Hematopoietic multipotent progenitor cell treated with erythropoietin and hydrocortisone succinate and interleukin-3 and kit ligand, for 6 days (in vitro differentiated cells): ENCODE measurements at regions not wholly inside any gene's neighbourhood (a gene's known extent, or its start where the extent isn't known, plus 50 kb on each side); places are given as distances from the start of the nearest gene placed in this dataset.
"Not testable (repeated sequence)": the region's sequence is repeated elsewhere in the genome, so short reads cannot be mapped to it uniquely, and the experiment has no call there.

ENCODE experiments used
- DNase-seq: peaks from one replicate; pipeline ENCODE4 v3.0.0-alpha.2; 2015

DNA sequence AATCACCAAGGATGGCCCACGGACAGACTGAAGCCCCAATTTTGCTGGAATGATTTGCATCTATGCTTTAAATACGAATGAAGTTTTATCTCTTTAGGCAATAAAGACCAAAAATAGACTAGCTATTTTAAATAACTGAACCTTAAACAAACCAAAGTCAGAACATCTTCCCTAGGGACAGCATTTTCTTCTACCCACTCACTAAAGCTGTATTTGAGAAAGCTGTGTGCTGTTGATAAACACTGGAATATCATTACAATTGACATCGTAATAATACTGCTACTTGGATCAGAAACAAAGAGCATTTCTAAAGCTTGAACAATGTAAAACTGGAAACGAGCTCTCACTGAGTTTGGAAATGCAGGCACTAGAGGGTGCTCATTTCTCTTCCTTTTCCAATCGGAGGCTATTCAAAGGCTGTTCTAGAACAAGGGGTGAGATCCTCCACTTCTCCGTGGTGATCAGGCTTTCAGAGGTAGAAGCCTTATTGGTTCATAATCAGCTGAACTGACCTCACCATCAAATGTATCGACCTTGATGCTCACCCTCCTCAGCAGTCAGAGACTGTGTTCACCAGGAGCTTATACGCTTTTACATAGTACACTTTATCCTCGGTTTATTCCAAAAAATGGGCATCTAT, 225.3 kb upstream of the PRSS1 start:
- DNase-seq, result no peak

GRCh38 chr7:142522735-142523134, 226.5 kb upstream of the PRSS1 start:
- no peak for DNase-seq

DNA sequence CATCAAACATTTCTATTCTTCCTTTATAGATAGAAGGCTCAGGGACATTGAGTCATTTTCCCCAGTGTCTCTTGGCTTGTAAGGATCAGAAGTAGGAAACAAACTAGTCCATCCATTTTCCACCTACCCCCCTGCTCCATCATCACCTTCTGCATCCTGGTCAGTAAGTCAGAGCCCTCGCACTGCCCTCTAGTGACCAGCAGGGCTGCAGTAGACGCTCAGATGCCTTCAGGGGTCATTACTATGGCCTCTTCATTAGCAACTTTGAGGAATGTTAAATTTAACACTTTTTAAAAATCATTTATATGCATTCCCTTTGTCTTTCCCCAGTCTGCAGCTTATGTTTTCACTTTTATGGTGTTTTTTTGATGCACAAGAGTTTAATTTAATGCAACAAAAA, 228.4 kb upstream of the PRSS1 start:
- DNase-seq, result peak; percentile 58

GRCh38 chr7:142520455-142520854, 228.8 kb upstream of the PRSS1 start:
- peak; percentile 63 for DNase-seq

DNA sequence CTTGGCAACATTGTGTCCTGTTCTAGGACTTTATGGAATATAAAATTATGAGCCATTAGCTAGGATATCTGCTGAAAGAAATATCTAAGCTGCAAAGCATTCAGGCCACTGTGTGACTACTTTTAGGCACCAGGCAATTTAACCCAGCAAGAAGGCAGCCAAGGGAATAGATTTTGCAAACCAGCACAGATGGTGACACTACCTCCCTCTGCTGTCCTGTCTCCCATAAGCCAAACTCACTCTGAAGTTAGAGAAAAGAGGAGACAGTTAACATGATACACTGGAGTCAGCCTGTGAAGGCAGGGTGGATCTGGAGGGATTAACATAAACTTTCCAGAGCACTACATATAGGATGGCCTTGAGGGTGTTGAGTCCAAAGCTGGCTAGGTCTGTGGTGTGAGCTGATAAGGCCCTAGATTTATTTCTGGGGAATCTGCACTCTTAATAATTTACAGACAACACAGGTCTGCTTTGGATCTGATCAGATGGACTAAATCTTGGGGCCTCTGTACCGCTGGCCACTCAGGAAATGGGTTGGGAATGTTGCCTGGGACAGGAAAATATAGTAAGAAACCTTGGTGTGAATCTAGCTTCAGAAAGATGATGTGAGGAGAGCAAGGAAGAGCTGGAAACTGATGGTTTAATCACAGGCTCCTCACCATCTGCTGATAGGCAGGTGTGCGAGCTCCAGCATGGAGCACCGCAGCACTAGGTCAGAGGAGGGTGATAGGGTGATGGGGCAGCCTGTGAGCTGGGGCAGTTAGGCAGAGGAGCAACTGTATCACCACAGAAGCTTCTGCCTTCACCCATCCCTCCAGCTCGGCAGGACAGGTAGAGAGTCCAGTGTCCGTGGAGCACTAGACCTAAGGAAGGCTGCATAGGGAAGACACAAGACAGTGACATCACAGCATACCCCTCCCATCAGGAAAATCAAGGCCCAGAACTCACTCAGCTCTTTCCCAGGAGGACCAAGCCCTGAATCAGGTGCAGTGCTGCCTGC, 229.9 kb upstream of the PRSS1 start:
- DNase-seq, result peak; percentile 44

DNA sequence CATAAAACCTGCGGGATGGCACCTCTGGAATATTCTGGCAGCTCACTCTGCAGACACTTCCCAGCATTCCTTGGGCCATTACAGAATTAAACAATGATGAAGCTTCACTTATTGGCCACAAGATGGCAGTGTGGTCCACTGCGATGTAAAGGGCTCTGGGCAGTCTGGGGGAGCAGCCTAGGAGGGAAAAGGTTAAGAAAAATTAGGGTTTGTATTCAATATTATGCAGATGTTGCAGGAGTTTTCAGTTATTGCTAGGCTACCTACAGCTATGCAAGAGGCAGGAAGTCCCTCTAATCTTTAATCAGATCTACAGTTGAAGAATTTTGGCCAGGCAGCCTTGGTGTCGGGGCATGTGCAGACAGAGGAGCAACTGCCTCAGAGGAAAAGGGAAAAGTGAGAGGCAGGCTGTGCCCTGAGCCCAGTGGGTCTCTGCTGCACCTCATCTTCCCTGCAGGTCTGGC, 233.2 kb upstream of the PRSS1 start:
- peak; percentile 90 for DNase-seq

DNA sequence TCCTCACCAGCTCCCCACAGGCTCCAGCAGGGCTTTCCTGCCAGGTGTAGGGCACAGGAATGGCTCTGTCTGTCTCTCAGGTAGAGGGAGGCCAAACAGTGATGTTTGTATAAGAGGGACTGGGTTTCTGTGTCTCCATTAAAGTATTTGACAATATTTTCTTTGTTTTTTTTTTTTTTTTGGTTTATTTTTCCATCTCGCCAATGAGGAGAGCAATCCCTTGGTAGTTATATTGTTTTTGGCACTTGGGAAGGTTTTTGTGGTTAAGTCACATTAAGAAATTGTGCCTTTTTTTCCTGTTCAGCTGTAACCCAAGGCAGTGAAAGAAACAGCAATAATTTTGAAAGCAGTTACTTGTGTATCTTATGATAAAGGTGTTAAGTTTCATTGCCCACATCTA, 234.6 kb upstream of the PRSS1 start:
- not testable (repeated sequence) for DNase-seq

- DNase-seq, result no peak
Observed at GRCh38 chr7:142513178-142513955, 235.9 kb upstream of the PRSS1 start.

DNA sequence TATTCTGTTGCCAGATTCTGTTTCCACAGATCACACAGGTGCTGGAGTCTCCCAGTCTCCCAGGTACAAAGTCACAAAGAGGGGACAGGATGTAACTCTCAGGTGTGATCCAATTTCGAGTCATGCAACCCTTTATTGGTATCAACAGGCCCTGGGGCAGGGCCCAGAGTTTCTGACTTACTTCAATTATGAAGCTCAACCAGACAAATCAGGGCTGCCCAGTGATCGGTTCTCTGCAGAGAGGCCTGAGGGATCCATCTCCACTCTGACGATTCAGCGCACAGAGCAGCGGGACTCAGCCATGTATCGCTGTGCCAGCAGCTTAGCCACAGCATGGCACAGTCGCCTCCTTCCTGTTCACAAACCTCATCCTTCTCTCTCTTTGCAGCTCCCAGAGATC, 237.5 kb upstream of the PRSS1 start:
- no peak for DNase-seq

DNA sequence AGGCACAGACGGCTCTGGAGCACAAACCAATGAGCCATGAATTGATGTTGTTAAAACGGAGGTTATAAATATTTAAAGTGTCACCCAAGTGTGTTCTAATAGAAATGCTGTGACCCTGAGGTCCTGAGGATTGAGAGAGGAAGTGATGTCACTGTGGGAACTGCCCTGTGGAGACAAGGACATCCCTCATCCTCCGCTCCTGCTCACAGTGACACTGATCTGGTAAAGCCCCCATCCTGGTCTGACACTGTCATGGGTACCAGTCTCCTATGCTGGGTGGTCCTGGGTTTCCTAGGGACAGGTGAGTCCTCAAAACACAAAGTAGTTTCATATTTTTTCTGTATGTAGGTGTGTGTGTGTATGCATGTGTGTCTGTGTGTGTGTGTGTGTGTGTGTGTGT, 237.9 kb upstream of the PRSS1 start:
- DNase-seq, result no peak

DNA sequence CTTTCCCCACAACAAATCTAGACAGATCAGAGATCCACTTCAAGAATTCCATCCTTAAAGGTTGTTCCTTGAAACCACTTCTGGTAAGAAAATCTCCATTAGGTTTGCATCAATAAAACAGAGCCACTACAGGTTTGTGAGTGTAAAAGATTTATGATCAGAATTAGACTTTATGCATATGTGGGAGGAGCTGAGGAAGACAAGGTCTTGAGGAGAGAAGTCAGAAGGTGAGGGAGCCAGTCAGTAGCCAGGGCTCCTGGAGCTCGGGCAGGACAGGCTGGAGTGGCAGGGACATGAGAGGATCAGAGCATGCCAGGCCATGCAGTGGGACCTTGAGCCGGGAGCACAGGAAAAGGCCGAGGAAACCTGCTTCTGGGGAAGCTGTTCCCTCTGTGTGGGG, 240.0 kb upstream of the PRSS1 start:
- DNase-seq, result not testable (repeated sequence)

DNA sequence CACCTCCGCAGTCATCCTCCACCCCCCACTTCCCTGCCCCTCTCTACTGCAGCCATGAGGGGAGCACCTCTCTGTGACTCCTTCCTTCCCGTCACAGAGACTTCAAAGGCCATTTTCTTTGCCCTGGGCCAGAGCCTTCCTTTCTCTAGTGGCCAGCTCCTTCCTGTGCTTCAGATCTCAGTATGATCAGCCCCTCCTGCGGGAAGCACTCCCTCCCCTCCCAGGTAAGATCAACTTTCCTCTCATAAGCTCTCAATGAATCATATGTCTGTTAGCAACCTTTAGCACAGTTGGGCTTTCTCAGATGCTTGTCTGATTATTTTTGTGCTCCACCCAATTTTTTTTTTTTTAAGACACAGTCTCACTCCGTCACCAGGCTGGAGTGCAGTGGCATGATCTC, 241.0 kb upstream of the PRSS1 start:
- peak; percentile 52 for DNase-seq

DNA sequence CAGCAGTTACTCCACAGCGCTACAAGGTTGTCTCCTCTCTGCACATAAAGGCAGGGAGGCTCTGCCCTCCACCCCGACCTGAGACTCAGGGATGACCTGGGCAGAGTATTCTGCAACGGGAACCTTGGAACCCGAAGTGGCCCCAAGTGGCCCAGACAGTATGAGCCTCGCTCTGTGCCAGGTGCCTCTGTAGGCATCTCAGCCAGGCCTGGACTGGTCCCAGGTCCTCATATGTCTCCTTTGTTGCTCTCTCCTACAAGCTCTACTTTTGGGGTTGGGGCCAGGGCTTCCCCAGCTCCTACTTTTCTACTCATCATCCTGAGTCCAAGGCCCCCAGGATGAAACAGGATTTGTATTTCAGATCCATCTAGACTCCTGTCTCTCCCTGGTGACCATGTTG, 241.5 kb upstream of the PRSS1 start:
- DNase-seq, result no peak

DNA sequence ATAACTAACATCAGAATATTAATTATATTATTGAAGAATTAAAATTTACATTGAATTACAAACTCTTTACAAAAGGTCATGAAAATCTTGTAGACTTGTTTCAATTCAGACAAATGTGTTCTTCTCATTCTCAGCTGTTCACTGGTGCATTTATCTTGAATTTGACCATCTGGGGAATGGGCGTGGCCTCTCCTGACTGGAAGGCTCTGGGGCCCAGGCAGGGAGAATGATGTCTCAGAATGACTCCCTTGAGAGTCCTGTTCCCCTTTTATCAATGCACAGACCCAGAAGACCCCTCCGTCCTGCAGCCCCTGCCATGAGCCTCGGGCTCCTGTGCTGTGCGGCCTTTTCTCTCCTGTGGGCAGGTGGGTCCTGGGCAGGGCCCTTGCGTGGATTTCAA, 242.2 kb upstream of the PRSS1 start:
- peak; percentile 52 for DNase-seq

DNA sequence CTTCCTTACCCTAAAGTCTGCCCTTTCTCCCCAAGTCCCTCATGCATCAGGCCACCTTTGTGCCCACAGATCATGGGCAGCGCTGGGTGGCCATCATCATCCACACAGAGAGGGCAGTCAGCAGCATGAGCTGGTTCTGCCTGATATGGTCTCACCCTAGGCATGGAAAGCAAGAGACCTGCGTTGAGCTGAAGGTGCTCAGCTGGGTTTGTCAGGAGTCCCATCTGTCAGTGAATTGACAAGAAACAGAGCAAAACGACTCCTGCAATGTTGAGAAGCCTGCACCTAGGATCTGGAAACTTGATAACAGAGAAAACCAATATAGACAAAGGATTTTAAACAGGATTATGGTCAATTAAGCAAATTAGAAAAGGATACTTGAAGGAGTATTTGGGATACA, 242.7 kb upstream of the PRSS1 start:
- DNase-seq, result no peak

DNA sequence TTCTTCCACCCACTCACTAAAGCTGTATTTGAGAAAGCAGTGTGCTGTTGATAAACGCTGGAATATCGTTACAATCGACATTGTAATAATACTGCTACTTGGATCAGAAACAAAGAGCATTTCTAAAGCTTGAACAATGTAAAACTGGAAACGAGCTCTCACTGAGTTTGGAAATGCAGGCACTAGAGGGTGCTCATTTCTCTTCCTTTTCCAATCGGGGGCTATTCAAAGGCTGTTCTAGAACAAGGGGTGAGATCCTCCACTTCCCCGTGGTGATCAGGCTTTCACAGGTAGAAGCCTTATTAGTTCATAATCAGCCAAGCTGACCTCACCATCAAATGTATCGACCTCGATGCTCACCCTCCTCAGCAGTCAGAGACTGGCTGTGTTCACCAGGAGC, 245.3 kb upstream of the PRSS1 start:
- not testable (repeated sequence) for DNase-seq

- no peak for DNase-seq
Observed at GRCh38 chr7:142503036-142503435, 245.2 kb upstream of the PRSS58 start.

GRCh38 chr7:142501434-142501833, 243.6 kb upstream of the PRSS58 start:
- no peak for DNase-seq

DNA sequence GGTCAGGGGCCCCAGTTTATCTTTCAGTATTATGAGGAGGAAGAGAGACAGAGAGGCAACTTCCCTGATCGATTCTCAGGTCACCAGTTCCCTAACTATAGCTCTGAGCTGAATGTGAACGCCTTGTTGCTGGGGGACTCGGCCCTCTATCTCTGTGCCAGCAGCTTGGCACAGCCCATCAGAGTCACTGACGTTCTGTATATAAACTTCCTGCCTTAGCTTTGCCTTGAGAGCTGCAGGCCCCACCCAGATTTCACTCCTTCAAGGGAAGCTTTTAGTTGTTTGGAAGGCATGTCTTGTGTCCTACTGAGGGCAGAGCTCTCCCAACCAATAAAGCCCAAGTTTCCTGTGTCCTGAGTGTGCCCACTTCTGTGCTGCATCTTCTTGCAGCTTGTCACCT, 242.5 kb upstream of the PRSS58 start:
- peak; percentile 78 for DNase-seq

DNA sequence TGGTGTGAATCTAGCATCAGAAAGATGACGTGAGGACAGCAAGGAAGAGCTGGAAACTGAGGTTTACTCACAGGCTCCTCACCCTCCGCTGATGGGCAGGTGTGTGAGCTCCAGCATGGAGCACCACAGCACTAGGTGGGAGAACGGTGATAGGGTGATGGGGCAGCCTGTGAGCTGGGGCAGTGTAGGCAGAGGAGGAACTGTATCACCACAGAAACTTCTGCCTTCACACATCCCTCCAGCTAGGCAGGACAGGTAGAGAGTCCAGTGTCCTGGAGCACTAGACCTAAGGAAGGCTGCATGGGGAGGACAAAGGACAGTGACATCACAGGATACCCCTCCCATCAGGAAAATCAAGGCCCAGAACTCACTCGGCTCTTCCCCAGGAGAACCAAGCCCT, 241.8 kb upstream of the PRSS58 start:
- DNase-seq, result no peak

DNA sequence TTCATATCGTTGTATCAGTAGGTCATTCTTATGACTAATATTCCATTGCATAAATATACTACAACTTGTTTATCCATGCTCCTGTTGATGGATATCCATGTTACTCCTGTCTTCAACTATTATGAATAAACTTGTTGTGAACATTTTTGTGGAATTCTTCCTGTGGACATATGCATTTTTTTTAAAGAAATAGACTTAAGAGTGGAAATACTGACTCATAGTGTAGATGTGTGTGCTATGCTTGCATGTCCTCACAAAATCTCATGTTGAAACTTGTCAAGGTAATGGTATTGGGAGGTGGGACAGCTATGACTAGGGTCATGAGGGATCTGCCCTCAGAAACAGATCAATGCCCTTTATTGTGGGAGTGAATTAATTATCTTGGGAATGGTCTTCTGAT, 240.5 kb upstream of the PRSS58 start:
- DNase-seq, result no peak

- DNase-seq, result peak; percentile 84
Observed at GRCh38 chr7:142496545-142496991, 238.7 kb upstream of the PRSS58 start.

DNA sequence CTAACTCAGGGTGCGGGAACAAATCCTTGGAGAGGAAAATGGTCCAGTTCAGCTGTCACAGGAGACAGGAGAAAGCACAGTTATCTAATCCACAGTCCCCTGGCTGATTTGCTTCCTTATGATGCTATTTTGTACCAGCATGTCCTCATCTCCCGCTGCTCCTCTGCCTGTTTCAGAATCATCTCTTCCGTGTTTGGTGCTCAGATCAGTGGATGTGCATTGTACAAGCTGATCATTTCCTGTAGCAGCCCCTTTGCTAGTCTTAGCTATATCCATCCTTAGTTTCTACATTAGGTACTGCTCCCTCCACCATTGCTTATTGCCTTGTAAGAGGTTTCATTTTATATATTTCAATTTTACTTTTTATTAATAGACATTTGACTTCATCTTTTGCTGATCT, 238.0 kb upstream of the PRSS58 start:
- not testable (repeated sequence) for DNase-seq
